B cell (primary cell): ENCODE measurements at regions not wholly inside any gene's neighbourhood (a gene's known extent, or its start where the extent isn't known, plus 50 kb on each side); places are given as distances from the start of the nearest gene placed in this dataset.
"Not testable (repeated sequence)": the region's sequence is repeated elsewhere in the genome, so short reads cannot be mapped to it uniquely, and the experiment has no call there.

ENCODE experiments used
- ATAC-seq: fragments of 200-7000 bp; cut with Tn5 transposase; one replicate; pipeline ENCODE4 v1.10.0; 2021; ENCODE audit warnings: low read depth, mild to moderate bottlenecking, moderate number of reproducible peaks, moderate library complexity
- CTCF ChIA-PET: fragments of 350-600 bp; sonication (Branson Sonifier 250); formaldehyde crosslinking; loops from one replicate; lab custom pipeline; 2021; ENCODE audit warnings: antibody characterized with exemption, inconsistent platforms; lab: Charles Lee
- POLR2A ChIA-PET: fragments of 350-600 bp; sonication (Branson Sonifier 250); formaldehyde crosslinking; loops from one replicate; lab custom pipeline; 2021; ENCODE audit warnings: antibody characterized with exemption; lab: Charles Lee
- DNase-seq: peaks from one replicate; pipeline ENCODE4 v3.0.0; 2013
- H2AFZ ChIP-seq: 2 replicates; pipeline ENCODE4 v1.6.1; 2012; ENCODE audit warnings: mild to moderate bottlenecking, low read depth, low read length; ENCODE audit not compliant: insufficient read depth, poor library complexity, severe bottlenecking
- H3K27ac ChIP-seq, 2 donors: 1 replicate in 1 of 2; 2 replicates in 1 of 2; pipeline ENCODE4 v1.5.1; 2012 to 2013; ENCODE audit warnings: low read length in 2 of 2, mild to moderate bottlenecking in 2 of 2, moderate library complexity in 1 of 2
- H3K27me3 ChIP-seq, 4 experiments: fragments of 200-600 bp in 1 of 4; sonication (generic) in 1 of 4; replicated peaks in 1 of 4; 1 replicate in 2 of 4; 2 replicates in 2 of 4; pipeline versions ENCODE4 v1.6.1 to v1.7.0; 2013 to 2016; ENCODE audit warnings: low read length in 3 of 4, mild to moderate bottlenecking in 2 of 4, mixed read lengths in 1 of 4, moderate library complexity in 1 of 4; ENCODE audit not compliant: insufficient read depth in 4 of 4, control insufficient read depth in 3 of 4; ENCODE audit errors: control extremely low read depth in 1 of 4
- H3K36me3 ChIP-seq, 2 experiments: replicated peaks in 1 of 2; 1 replicate in 1 of 2; 2 replicates in 1 of 2; pipeline versions ENCODE4 v1.6.1 to v1.7.1; 2013; ENCODE audit warnings: low read length in 1 of 2; ENCODE audit not compliant: insufficient read depth in 2 of 2, control insufficient read depth in 1 of 2; ENCODE audit errors: control extremely low read depth in 1 of 2, extremely low read depth in 1 of 2
- H3K4me1 ChIP-seq, 2 donors: fragments of 200-600 bp in 1 of 2; sonication (generic) in 1 of 2; 1 replicate in 1 of 2; 2 replicates in 1 of 2; pipeline versions ENCODE4 v1.5.1 to v1.6.1; 2013 to 2017; ENCODE audit warnings: low read length in 2 of 2; ENCODE audit not compliant: control insufficient read depth in 2 of 2, insufficient read depth in 2 of 2
- H3K4me2 ChIP-seq: replicated peaks from 2 replicates; pipeline ENCODE3; 2012; ENCODE audit warnings: mild to moderate bottlenecking, low read depth, low read length; ENCODE audit not compliant: poor library complexity, severe bottlenecking
- H3K4me3 ChIP-seq, 5 experiments: fragments of 200-600 bp in 1 of 5; sonication (generic) in 1 of 5; 1 replicate in 3 of 5; 2 replicates in 2 of 5; pipeline versions ENCODE4 v1.5.1 to v1.7.0; 2011 to 2016; ENCODE audit warnings: low read length in 4 of 5, mild to moderate bottlenecking in 4 of 5, low read depth in 2 of 5, control low read depth in 1 of 5, moderate library complexity in 1 of 5; ENCODE audit not compliant: insufficient read depth in 1 of 5; ENCODE audit errors: control extremely low read depth in 1 of 5, extremely low read depth in 1 of 5
- H3K79me2 ChIP-seq: fragments of 200-600 bp; sonication (generic); one replicate; pipeline ENCODE4 v1.6.0; 2016; ENCODE audit warnings: low read length; ENCODE audit not compliant: control insufficient read depth, insufficient read depth
- H3K9ac ChIP-seq: fragments of 200-600 bp; sonication (generic); 2 replicates; pipeline ENCODE4 v1.6.1; 2017; ENCODE audit warnings: mild to moderate bottlenecking, low read length, moderate library complexity
- H3K9me3 ChIP-seq, 3 donors: one replicate each; pipeline versions ENCODE4 v1.6.1 to v1.7.1; 2013; ENCODE audit warnings: low read length in 2 of 3; ENCODE audit not compliant: control insufficient read depth in 2 of 3, insufficient read depth in 1 of 3; ENCODE audit errors: control extremely low read depth in 1 of 3
- H4K20me1 ChIP-seq: 2 replicates; pipeline ENCODE4 v1.6.0; 2012; ENCODE audit warnings: mild to moderate bottlenecking, low read length; ENCODE audit not compliant: insufficient read depth, control insufficient read depth, poor library complexity, severe bottlenecking
- H3K27ac Mint-ChIP-seq: one replicate; pipeline ENCODE4 v1.8.0; 2021; ENCODE audit warnings: mixed read lengths
- H3K27me3 Mint-ChIP-seq: one replicate; pipeline ENCODE4 v1.8.0; 2021; ENCODE audit warnings: mixed read lengths
- H3K4me1 Mint-ChIP-seq: one replicate; pipeline ENCODE4 v1.8.0; 2021; ENCODE audit warnings: mixed read lengths
- H3K4me3 Mint-ChIP-seq: one replicate; pipeline ENCODE4 v1.8.0; 2021; ENCODE audit warnings: mixed read lengths
- H3K9me3 Mint-ChIP-seq: one replicate; pipeline ENCODE4 v1.8.0; 2022; ENCODE audit warnings: mixed read lengths; ENCODE audit not compliant: insufficient read depth
- WGBS: methylation state at CpG from one replicate; pipeline ENCODE4 v1.1.5; 2013; ENCODE audit warnings: missing lambda C conversion rate; ENCODE audit not compliant: insufficient coverage; 5-methylcytosine and 5-hydroxymethylcytosine counted together
- intact Hi-C: fragments of 100-400 bp; cut with micrococcal nuclease; formaldehyde crosslinking; loops from one replicate; pipeline ENCODE4 v1.10.0; 2022

- H3K9me3 Mint-ChIP-seq, H3K79me2 ChIP-seq, intact Hi-C loops, CTCF ChIA-PET, H4K20me1 ChIP-seq, POLR2A ChIA-PET, H3K4me3 ChIP-seq, H3K27ac ChIP-seq, H3K27ac Mint-ChIP-seq, H3K27me3 ChIP-seq, H3K9me3 ChIP-seq, H3K4me3 Mint-ChIP-seq, H2AFZ ChIP-seq, ATAC-seq, H3K27me3 Mint-ChIP-seq, DNase-seq, H3K36me3 ChIP-seq, H3K4me2 ChIP-seq, H3K9ac ChIP-seq: not testable (repeated sequence)
- H3K4me1 Mint-ChIP-seq = peaks cover 18% of the 10 kb centered on the region
- 100% methylated on average over 3 of the region's 4 CpGs for WGBS
- H3K4me1 ChIP-seq = peaks cover 9 to 20% of the 10 kb centered on the region in 2 donors
Observed at GRCh38 chr17:64794113-64794512, 125.2 kb downstream of the LRRC37A3 start.

DNA sequence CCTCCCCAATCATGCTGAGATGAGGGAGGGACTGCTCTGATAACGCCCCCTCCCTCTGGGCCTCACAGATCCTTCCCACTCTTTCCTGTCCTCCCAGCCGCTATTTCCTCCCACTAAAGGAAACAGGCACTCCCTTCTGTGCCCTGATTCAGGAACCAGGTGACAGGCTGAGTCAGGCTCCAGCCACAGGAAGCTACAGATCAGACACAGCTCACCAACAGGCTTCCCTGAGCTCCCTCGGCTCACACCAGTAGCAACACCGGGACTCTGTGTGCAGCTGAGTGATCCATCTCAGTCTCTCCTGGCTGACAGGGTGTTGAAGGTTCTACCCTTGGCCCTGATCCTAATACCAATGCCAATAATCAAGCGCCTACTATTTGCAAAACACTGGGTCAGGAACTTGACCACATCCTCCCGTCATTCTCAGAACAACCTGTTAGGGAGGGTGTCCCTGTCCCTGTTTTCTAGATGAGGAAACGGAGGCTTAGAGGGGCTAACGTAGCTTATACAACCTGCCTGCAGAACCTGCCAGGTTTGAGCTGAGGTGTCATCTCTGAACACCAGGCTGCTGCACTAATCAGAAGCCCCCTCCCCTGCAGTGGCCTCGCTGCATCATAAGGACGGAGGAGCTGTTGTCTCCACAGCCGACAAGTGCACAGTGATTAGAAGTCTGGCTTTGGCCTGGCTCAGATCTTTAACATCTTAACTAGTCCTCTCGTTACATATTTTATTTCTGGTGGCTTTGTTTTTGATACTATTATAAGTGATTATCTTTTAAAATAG, 126.3 kb downstream of the LRRC37A3 start:
- H3K9me3 Mint-ChIP-seq, POLR2A ChIA-PET, DNase-seq: not testable (repeated sequence)

GRCh38 chr17:64792276-64792675, 127.0 kb downstream of the LRRC37A3 start:
- ATAC-seq, H2AFZ ChIP-seq, H3K4me1 ChIP-seq, H3K9ac ChIP-seq, H3K9me3 ChIP-seq, H3K79me2 ChIP-seq, H3K27ac ChIP-seq, H3K4me1 Mint-ChIP-seq, DNase-seq, H3K4me3 ChIP-seq, H4K20me1 ChIP-seq, CTCF ChIA-PET, H3K4me2 ChIP-seq, POLR2A ChIA-PET, H3K27ac Mint-ChIP-seq, H3K9me3 Mint-ChIP-seq, intact Hi-C loops, H3K36me3 ChIP-seq, H3K4me3 Mint-ChIP-seq, H3K27me3 ChIP-seq, H3K27me3 Mint-ChIP-seq: not testable (repeated sequence)
- WGBS = 89% methylated on average over 6 of the region's 12 CpGs

More for the DNA sequence above, 126.3 kb downstream of the LRRC37A3 start:
- peaks cover 5 to 12% of the 10 kb centered on the region in 2 donors for H3K4me1 ChIP-seq
- H3K27ac ChIP-seq, H3K4me3 Mint-ChIP-seq, H3K27me3 ChIP-seq, H4K20me1 ChIP-seq, H3K4me3 ChIP-seq, H3K79me2 ChIP-seq, H3K27me3 Mint-ChIP-seq, H3K9me3 ChIP-seq, H3K4me2 ChIP-seq, H3K9ac ChIP-seq, H3K36me3 ChIP-seq, CTCF ChIA-PET, intact Hi-C loops, H3K27ac Mint-ChIP-seq, ATAC-seq, H2AFZ ChIP-seq: not testable (repeated sequence)
- WGBS = 0% methylated on average over 1 of the region's 12 CpGs
- H3K4me1 Mint-ChIP-seq = peaks cover 11% of the 10 kb centered on the region

DNA sequence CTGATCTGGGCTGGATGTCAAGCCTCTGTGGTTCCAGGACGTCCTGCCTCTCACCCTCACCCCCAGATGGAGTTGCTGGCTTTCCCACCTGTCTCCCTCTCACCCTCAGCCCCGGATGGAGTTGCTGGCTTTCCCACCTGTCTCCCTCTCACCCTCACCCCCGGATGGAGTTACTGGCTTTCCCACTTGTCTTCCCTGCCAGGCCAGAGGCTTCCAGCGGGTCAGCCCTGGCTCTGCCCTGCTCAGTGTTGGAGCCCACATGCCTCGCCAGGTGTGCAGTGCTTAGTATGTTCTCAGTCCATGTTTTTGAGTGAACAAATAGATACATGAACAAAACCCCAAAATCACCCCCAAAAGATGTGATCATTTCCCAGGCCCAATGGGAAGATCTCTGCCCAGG, 127.6 kb downstream of the LRRC37A3 start:
- H3K27me3 ChIP-seq, CTCF ChIA-PET, DNase-seq, H3K4me3 Mint-ChIP-seq, H3K79me2 ChIP-seq, H3K9me3 ChIP-seq, H3K9ac ChIP-seq, H3K27ac ChIP-seq, H3K4me3 ChIP-seq, H3K4me1 Mint-ChIP-seq, H3K36me3 ChIP-seq, ATAC-seq, H4K20me1 ChIP-seq, intact Hi-C loops, H3K27ac Mint-ChIP-seq, H2AFZ ChIP-seq, H3K9me3 Mint-ChIP-seq, H3K27me3 Mint-ChIP-seq, H3K4me2 ChIP-seq, H3K4me1 ChIP-seq, POLR2A ChIA-PET: not testable (repeated sequence)
- 86% methylated on average over 1 of the region's 5 CpGs for WGBS
